ENCODE measurements at regions not wholly inside any gene's neighbourhood (a gene's known extent, or its start where the extent isn't known, plus 50 kb on each side); places are given as distances from the start of the nearest gene placed in this dataset.

DNA sequence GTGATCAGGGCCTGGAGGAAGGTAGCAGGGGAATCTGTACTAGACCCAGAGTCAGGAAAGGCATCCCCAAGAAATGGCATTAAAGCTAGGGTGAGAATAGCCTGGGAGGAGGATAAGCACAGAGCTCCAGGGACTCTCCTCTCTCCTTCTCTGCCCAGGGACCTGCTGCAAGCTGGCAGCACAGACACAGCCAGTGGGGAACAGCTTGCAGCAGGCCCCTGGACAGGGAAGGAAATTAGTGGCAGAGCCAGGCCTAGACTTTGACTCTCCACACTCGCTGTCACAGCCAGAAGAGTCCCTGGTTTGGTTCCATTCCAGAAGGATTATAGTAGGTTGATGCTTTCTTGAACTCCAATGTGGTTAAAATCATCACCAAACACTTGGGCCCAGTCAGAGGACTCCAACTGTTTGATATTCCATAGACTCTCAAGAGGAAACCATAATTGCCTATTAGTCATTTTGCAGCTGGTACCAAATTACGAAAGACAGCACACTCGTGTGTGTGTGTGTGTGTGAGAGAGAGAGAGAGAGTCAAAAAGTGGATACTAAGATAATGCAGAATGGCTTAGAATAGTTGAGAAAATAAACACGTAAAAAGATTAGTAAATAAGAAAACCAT lies 95.5 kb upstream of the ATP8B1 start:
- TF ChIP-seq, protein P1, sequence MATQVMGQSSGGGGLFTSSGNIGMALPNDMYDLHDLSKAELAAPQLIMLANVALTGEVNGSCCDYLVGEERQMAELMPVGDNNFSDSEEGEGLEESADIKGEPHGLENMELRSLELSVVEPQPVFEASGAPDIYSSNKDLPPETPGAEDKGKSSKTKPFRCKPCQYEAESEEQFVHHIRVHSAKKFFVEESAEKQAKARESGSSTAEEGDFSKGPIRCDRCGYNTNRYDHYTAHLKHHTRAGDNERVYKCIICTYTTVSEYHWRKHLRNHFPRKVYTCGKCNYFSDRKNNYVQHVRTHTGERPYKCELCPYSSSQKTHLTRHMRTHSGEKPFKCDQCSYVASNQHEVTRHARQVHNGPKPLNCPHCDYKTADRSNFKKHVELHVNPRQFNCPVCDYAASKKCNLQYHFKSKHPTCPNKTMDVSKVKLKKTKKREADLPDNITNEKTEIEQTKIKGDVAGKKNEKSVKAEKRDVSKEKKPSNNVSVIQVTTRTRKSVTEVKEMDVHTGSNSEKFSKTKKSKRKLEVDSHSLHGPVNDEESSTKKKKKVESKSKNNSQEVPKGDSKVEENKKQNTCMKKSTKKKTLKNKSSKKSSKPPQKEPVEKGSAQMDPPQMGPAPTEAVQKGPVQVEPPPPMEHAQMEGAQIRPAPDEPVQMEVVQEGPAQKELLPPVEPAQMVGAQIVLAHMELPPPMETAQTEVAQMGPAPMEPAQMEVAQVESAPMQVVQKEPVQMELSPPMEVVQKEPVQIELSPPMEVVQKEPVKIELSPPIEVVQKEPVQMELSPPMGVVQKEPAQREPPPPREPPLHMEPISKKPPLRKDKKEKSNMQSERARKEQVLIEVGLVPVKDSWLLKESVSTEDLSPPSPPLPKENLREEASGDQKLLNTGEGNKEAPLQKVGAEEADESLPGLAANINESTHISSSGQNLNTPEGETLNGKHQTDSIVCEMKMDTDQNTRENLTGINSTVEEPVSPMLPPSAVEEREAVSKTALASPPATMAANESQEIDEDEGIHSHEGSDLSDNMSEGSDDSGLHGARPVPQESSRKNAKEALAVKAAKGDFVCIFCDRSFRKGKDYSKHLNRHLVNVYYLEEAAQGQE (IDR thresholded peaks at IDR 0.05; ENCODE audit: insufficient read depth in 1 of 2, low read depth in 2 of 2, low read length in 1 of 2): no peak
- TF ChIP-seq, protein P2, sequence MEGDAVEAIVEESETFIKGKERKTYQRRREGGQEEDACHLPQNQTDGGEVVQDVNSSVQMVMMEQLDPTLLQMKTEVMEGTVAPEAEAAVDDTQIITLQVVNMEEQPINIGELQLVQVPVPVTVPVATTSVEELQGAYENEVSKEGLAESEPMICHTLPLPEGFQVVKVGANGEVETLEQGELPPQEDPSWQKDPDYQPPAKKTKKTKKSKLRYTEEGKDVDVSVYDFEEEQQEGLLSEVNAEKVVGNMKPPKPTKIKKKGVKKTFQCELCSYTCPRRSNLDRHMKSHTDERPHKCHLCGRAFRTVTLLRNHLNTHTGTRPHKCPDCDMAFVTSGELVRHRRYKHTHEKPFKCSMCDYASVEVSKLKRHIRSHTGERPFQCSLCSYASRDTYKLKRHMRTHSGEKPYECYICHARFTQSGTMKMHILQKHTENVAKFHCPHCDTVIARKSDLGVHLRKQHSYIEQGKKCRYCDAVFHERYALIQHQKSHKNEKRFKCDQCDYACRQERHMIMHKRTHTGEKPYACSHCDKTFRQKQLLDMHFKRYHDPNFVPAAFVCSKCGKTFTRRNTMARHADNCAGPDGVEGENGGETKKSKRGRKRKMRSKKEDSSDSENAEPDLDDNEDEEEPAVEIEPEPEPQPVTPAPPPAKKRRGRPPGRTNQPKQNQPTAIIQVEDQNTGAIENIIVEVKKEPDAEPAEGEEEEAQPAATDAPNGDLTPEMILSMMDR (IDR thresholded peaks at IDR 0.05): no peak
- no peak for TF ChIP-seq SIN3A (IDR thresholded peaks at IDR 0.05; ENCODE audit: borderline replicate concordance, insufficient read depth, low read depth, low read length)
- no peak for TF ChIP-seq POLR2AphosphoS5 (IDR thresholded peaks at IDR 0.05; ENCODE audit: low read depth, low read length)

All from Panc1 (cell line).